ENCODE measurements at regions not wholly inside any gene's neighbourhood (a gene's known extent, or its start where the extent isn't known, plus 50 kb on each side); places are given as distances from the start of the nearest gene placed in this dataset.

GRCh38 chr11:114758627-114759026 is 80.3 kb downstream of the NXPE2 start:
- DNase-seq, result no peak

GRCh38 chr11:114762408-114762807 is 84.1 kb downstream of the NXPE2 start:
- DNase-seq, result peak in 42 of 56 donors; percentile 1 to 67 (median 20)

- DNase-seq, result no peak
Measured at GRCh38 chr11:114764563-114764962, 86.2 kb downstream of the NXPE2 start.

GRCh38 chr11:114771172-114771571 is 92.8 kb downstream of the NXPE2 start:
- no peak for DNase-seq

GRCh38 chr11:114773541-114774338 is 95.4 kb downstream of the NXPE2 start:
- no peak for DNase-seq

GRCh38 chr11:114774599-114775361 is 96.5 kb downstream of the NXPE2 start:
- DNase-seq, result peak in 49 of 56 donors; percentile 1 to 77 (median 32)

GRCh38 chr11:114775875-114776621 is 97.7 kb downstream of the NXPE2 start:
- DNase-seq, result peak in 8 of 56 donors; percentile 3 to 35 (median 8)

- DNase-seq, result no peak
Measured at GRCh38 chr11:114776956-114777355, 98.6 kb downstream of the NXPE2 start.

GRCh38 chr11:114779189-114779588 is 100.9 kb downstream of the NXPE2 start:
- no peak for DNase-seq

- DNase-seq, result no peak
Measured at GRCh38 chr11:114782650-114783310, 104.5 kb downstream of the NXPE2 start.

GRCh38 chr11:114783805-114784204 is 105.5 kb downstream of the NXPE2 start:
- no peak for DNase-seq

- DNase-seq, result no peak
Measured at GRCh38 chr11:114784216-114784615, 105.9 kb downstream of the NXPE2 start.

- no peak for DNase-seq
Measured at GRCh38 chr11:114784891-114785290, 106.6 kb downstream of the NXPE2 start.

GRCh38 chr11:114785820-114786219 is 107.5 kb downstream of the NXPE2 start:
- no peak for DNase-seq

- no peak for DNase-seq
Measured at GRCh38 chr11:114787126-114787525, 108.8 kb downstream of the NXPE2 start.

- DNase-seq, result no peak
Measured at GRCh38 chr11:114790910-114791309, 112.6 kb downstream of the NXPE2 start.

- DNase-seq, result no peak
Measured at GRCh38 chr11:114794048-114794684, 115.8 kb downstream of the NXPE2 start.

GRCh38 chr11:114796954-114797721 is 118.8 kb downstream of the NXPE2 start:
- DNase-seq, result no peak

GRCh38 chr11:114799476-114799875 is 121.1 kb downstream of the NXPE2 start:
- DNase-seq, result no peak

GRCh38 chr11:114801773-114802172 is 123.4 kb downstream of the NXPE2 start:
- no peak for DNase-seq
